ENCODE measurements at regions not wholly inside any gene's neighbourhood (a gene's known extent, or its start where the extent isn't known, plus 50 kb on each side); places are given as distances from the start of the nearest gene placed in this dataset.

DNA sequence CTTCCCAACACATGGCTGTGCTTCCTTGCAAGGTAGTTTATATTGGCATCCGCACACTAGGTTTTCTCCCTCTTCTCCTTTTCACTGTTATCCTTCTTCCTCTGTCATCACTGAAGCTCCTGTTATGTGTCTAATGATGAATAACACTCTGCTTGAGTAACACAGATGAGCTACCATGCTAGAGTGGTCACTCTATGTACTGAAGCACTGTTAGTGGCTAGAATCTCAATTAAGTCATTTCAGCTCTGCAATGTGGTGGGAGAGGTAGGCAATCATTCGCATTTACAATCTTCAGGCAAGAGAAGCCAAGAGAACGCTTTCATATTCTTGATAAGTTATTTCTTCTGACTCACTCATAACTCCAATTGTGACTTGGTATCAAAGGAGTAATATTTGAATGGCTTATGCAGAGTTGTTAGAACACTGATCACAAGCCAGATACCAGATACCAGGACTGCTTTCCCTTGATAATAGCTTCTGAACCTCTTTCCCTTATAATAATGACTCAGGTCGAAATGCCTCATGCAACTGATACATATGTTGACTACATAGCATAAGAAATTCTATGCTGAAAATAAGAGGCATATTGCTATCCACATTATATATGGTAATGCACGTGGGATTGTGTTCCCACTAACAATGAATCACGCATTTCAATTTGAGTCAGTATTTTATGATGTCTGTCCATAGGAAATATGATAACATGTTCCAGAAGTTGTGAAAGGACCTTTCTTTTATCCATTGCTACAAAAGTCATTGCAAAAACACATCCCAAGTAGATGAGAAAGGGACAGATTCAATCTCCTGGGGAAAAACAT is 158.0 kb upstream of the HS3ST3A1 start:
- Histone ChIP-seq H3K27ac (ENCODE audit: low read depth in 1 of 2, low read length in 2 of 2) (no peak overlapping the region), H3K9me3 (ENCODE audit: control insufficient read depth, low read length) (no peaks in the 10 kb centered on the region), H3K4me3 (ENCODE audit: low read length in 2 of 2) (no peak overlapping the region), H3K27me3 (ENCODE audit: control insufficient read depth in 1 of 2, insufficient read depth in 2 of 2, low read length in 1 of 2) (no peaks in the 10 kb centered on the region), H3K4me1 (ENCODE audit: control insufficient read depth in 1 of 2, insufficient read depth in 2 of 2, low read length in 2 of 2) (no peaks in the 10 kb centered on the region), H3K36me3 (ENCODE audit: control insufficient read depth in 1 of 2, insufficient read depth in 2 of 2, low read length in 1 of 2) (no peaks in the 10 kb centered on the region)
- WGBS, 2 donors = 63 to 69% methylated on average over 6 of the region's 6 CpGs
- intact Hi-C loops (cut with DNase I) = no loop called here
- DNase-seq (no peak), ATAC-seq (ENCODE audit: low FRiP score) (no peak)

DNA sequence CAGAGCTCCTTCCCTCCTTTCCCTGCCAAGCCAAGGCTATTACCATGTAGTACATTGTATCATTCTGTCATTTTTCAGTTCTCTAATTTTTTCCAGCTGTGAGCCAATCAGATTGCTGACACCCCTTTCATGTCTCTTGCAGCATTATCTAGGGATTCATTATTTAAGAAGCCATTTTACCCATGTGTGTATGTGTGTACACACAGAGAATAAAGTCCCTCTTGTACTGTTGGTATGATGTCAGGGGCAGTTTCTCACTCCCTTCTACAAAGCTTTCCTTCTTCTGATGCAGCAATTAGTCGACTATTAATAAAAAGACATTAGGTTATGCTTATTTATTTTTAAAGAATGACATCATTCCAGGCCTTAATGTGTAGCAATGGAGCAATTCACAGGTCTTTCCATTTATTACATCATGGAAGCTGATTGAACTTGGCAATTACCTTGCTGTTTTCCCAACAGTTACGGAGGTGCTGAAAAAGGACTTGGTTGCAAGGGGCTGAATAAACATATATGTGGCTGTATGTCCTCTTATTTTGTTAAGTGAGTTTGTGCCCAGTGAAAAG is 159.4 kb upstream of the HS3ST3A1 start:
- DNase-seq (no peak), ATAC-seq (ENCODE audit: low FRiP score) (no peak)
- Histone ChIP-seq H3K36me3 (ENCODE audit: control insufficient read depth in 1 of 2, insufficient read depth in 2 of 2, low read length in 1 of 2) (no peaks in the 10 kb centered on the region), H3K9me3 (ENCODE audit: control insufficient read depth, low read length) (no peaks in the 10 kb centered on the region), H3K27me3 (ENCODE audit: control insufficient read depth in 1 of 2, insufficient read depth in 2 of 2, low read length in 1 of 2) (no peaks in the 10 kb centered on the region), H3K4me1 (ENCODE audit: control insufficient read depth in 1 of 2, insufficient read depth in 2 of 2, low read length in 2 of 2) (no peaks in the 10 kb centered on the region), H3K4me3 (ENCODE audit: low read length in 2 of 2) (no peak overlapping the region), H3K27ac (ENCODE audit: low read depth in 1 of 2, low read length in 2 of 2) (no peak overlapping the region)
- intact Hi-C loops (cut with DNase I) = no loop called here
- 72 to 78% methylated on average over 2 of the region's 2 CpGs for WGBS, 2 donors

DNA sequence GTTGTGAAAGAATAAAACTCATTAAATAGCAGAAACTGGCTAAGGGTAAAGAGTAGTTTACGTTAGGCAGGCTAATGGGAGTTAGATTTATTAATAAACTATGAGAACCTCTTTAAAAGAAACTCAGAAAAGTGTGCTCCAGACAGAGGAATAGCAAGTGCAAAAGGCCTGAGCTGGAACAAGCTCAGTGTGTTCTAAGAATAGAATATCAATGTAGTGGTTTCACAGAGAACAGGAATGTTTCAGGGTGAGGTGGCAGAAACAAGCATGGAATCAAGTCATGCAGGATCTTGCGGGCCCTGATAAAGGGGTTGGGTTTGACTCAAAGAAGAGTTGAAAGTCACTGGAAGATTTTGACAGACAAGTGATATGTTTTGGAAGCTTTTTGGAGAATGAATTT is 164.0 kb upstream of the HS3ST3A1 start:
- no peak for ATAC-seq (ENCODE audit: low FRiP score)
- DNase-seq = no peak
- intact Hi-C loops (cut with DNase I) = no loop called here

DNA sequence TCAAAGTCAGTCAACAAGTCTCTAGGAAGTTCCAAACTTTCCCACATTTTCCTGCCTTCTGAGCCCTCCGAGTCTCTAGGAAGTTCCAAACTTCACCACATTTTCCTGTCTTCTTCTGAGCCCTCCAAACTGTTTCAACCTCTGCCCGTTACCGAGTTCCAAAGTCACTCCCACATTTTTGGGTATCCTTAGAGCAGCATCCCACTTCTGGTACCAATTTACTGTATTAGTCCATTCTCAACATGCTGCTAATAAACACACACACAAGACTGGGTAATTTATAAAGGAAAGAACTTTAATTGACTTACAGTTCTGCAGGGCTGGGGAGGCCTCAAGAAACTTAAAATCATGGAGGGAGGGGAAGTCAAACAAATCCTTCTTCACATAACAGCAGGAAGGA is 169.0 kb upstream of the HS3ST3A1 start:
- Histone ChIP-seq H3K27ac (ENCODE audit: low read depth in 1 of 2, low read length in 2 of 2) (no peak overlapping the region), H3K36me3 (ENCODE audit: control insufficient read depth in 1 of 2, insufficient read depth in 2 of 2, low read length in 1 of 2) (no peaks in the 10 kb centered on the region), H3K9me3 (ENCODE audit: control insufficient read depth, low read length) (no peaks in the 10 kb centered on the region), H3K4me3 (ENCODE audit: low read length in 2 of 2) (no peak overlapping the region), H3K27me3 (ENCODE audit: control insufficient read depth in 1 of 2, insufficient read depth in 2 of 2, low read length in 1 of 2) (no peaks in the 10 kb centered on the region), H3K4me1 (ENCODE audit: control insufficient read depth in 1 of 2, insufficient read depth in 2 of 2, low read length in 2 of 2) (no peaks in the 10 kb centered on the region)
- DNase-seq = no peak
- WGBS, 2 donors = 91 to 94% methylated on average over 3 of the region's 3 CpGs
- ATAC-seq (ENCODE audit: low FRiP score) = no peak
- intact Hi-C loops (cut with DNase I) = no loop called here

More for the DNA sequence above, 164.0 kb upstream of the HS3ST3A1 start:
- Histone ChIP-seq H3K27me3 (ENCODE audit: control insufficient read depth in 1 of 2, insufficient read depth in 2 of 2, low read length in 1 of 2) (no peaks in the 10 kb centered on the region), H3K4me1 (ENCODE audit: control insufficient read depth in 1 of 2, insufficient read depth in 2 of 2, low read length in 2 of 2) (no peaks in the 10 kb centered on the region), H3K9me3 (ENCODE audit: control insufficient read depth, low read length) (no peaks in the 10 kb centered on the region), H3K4me3 (ENCODE audit: low read length in 2 of 2) (no peak overlapping the region), H3K36me3 (ENCODE audit: control insufficient read depth in 1 of 2, insufficient read depth in 2 of 2, low read length in 1 of 2) (no peaks in the 10 kb centered on the region), H3K27ac (ENCODE audit: low read depth in 1 of 2, low read length in 2 of 2) (no peak overlapping the region)
- 29 to 38% methylated on average over 2 of the region's 2 CpGs for WGBS, 2 donors

DNA sequence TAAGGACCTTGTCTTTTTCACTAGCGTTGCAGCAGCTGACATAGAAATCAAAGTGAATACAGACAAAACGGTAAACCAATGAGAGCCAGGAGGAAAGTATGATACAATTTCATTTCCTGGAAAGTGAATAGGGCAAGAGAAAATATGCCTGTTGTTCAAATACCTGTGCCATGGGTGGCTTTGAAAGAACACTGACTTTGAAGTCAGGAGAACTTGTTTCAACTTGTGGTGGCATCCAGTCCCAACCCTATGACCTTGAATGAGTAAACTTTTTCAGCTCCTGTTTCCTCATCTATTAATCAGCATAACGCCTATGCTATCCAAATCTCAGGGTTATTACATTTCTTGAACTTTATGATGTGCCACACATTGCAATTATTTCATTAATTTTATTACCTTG is 173.7 kb upstream of the HS3ST3A1 start:
- H3K27ac ChIP-seq (ENCODE audit: low read depth in 1 of 2, low read length in 2 of 2) = no peak overlapping the region
- 46 to 48% methylated on average over 3 of the region's 3 CpGs for WGBS, 2 donors
- intact Hi-C loops (cut with DNase I) = no loop called here
- ATAC-seq (ENCODE audit: low FRiP score) (no peak), DNase-seq (no peak)
- H3K27me3 ChIP-seq (ENCODE audit: control insufficient read depth in 1 of 2, insufficient read depth in 2 of 2, low read length in 1 of 2) = no peaks in the 10 kb centered on the region
- H3K4me3 ChIP-seq (ENCODE audit: low read length in 2 of 2) = no peak overlapping the region
- H3K4me1 ChIP-seq (ENCODE audit: control insufficient read depth in 1 of 2, insufficient read depth in 2 of 2, low read length in 2 of 2) = no peaks in the 10 kb centered on the region
- no peaks in the 10 kb centered on the region for H3K9me3 ChIP-seq (ENCODE audit: control insufficient read depth, low read length)
- H3K36me3 ChIP-seq (ENCODE audit: control insufficient read depth in 1 of 2, insufficient read depth in 2 of 2, low read length in 1 of 2) = no peaks in the 10 kb centered on the region

DNA sequence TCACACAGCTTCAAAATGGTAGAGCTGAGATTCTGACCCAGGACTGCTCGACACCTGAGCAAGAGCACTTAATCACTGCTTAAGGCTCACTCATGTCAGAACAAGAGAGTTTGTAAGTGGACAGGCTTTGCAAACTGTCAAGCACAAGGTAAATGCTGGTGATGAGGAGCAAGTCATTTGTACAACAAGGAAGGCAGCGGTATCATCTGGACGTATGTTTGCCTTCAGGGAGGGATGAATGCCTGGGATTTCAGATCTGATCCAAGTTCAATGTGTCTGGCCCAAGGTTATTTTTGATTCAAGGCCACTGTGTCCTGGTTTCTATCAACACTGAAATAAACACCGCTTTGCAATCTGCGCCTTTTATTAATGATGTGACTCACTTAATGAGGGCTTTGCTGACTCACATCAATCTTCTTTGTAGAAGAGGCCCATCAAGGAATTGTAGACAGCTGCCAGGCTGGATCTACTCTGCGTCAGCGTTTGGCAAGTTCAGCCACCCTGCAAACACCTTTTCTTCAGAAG is 174.4 kb upstream of the HS3ST3A1 start:
- Histone ChIP-seq H3K36me3 (ENCODE audit: control insufficient read depth in 1 of 2, insufficient read depth in 2 of 2, low read length in 1 of 2) (no peaks in the 10 kb centered on the region), H3K9me3 (ENCODE audit: control insufficient read depth, low read length) (no peaks in the 10 kb centered on the region), H3K4me1 (ENCODE audit: control insufficient read depth in 1 of 2, insufficient read depth in 2 of 2, low read length in 2 of 2) (no peaks in the 10 kb centered on the region), H3K27ac (ENCODE audit: low read depth in 1 of 2, low read length in 2 of 2) (no peak overlapping the region), H3K27me3 (ENCODE audit: control insufficient read depth in 1 of 2, insufficient read depth in 2 of 2, low read length in 1 of 2) (no peaks in the 10 kb centered on the region), H3K4me3 (ENCODE audit: low read length in 2 of 2) (no peak overlapping the region)
- DNase-seq (no peak), ATAC-seq (ENCODE audit: low FRiP score) (no peak)
- WGBS, 2 donors = 38 to 60% methylated on average over 7 of the region's 7 CpGs
- intact Hi-C loops (cut with DNase I) = no loop called here

DNA sequence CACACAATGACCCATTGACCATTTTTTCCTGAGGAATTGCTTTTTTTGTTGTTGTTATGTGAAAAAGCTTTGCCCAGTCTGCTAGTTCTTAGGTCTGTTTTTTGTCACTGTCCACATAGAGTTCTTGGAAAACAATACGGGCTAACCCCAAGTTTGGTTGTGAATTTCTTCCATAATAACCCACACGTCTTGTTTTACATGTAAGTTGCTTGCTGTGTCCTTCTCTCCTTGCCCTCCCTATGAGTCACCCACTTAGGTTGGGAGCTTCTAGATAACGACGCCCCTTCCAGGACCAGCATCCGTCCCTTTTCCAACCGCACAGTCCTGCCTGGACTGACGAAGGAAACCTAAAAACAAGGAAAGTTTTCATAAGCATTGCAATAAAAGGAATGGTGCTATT is 175.3 kb upstream of the HS3ST3A1 start:
- no peaks in the 10 kb centered on the region for H3K36me3 ChIP-seq (ENCODE audit: control insufficient read depth in 1 of 2, insufficient read depth in 2 of 2, low read length in 1 of 2)
- H3K9me3 ChIP-seq (ENCODE audit: control insufficient read depth, low read length) = no peaks in the 10 kb centered on the region
- no peaks in the 10 kb centered on the region for H3K27me3 ChIP-seq (ENCODE audit: control insufficient read depth in 1 of 2, insufficient read depth in 2 of 2, low read length in 1 of 2)
- no peak overlapping the region for H3K27ac ChIP-seq (ENCODE audit: low read depth in 1 of 2, low read length in 2 of 2)
- ATAC-seq (ENCODE audit: low FRiP score) (no peak), DNase-seq (no peak)
- no peaks in the 10 kb centered on the region for H3K4me1 ChIP-seq (ENCODE audit: control insufficient read depth in 1 of 2, insufficient read depth in 2 of 2, low read length in 2 of 2)
- intact Hi-C loops (cut with DNase I) = no loop called here
- WGBS, 2 donors = 57 to 82% methylated on average over 7 of the region's 7 CpGs
- no peak overlapping the region for H3K4me3 ChIP-seq (ENCODE audit: low read length in 2 of 2)

DNA sequence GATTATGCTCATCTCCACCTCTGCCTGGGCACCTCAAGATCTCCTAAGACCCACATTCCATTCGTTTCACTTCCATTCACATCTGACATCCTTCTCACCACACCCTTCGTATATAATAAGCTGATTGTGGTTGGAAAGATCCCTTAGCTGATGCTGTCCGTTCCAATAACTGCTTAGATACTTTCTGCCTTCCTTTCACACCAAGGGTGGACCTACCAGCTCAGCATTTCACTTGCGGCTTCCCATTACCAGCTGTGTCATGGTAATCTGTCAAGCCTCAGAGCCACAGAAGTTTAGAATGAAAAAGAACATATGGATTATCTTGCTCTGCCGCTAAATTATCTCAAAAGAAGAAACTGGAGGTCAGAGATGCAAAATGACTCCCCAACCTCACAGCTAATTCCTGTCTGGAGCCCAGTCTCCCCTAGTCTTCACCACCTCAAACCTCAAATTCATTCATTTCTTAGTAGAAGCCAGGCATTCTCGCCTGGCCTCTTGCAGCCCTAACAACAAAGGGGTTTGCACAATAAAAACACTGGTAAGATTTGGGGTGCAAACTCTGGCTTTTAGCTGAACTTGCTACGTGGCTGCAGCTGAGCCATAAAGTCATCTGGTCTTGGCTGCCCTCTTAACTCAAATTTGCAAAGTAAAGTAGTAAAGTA is 182.8 kb upstream of the HS3ST3A1 start:
- Histone ChIP-seq H3K27ac (ENCODE audit: low read depth in 1 of 2, low read length in 2 of 2) (no peak overlapping the region), H3K4me3 (ENCODE audit: low read length in 2 of 2) (no peak overlapping the region), H3K27me3 (ENCODE audit: control insufficient read depth in 1 of 2, insufficient read depth in 2 of 2, low read length in 1 of 2) (no peaks in the 10 kb centered on the region), H3K36me3 (ENCODE audit: control insufficient read depth in 1 of 2, insufficient read depth in 2 of 2, low read length in 1 of 2) (no peaks in the 10 kb centered on the region), H3K9me3 (ENCODE audit: control insufficient read depth, low read length) (no peaks in the 10 kb centered on the region), H3K4me1 (ENCODE audit: control insufficient read depth in 1 of 2, insufficient read depth in 2 of 2, low read length in 2 of 2) (no peaks in the 10 kb centered on the region)
- DNase-seq (no peak), ATAC-seq (ENCODE audit: low FRiP score) (no peak)
- WGBS, 2 donors = 78 to 79% methylated on average over 7 of the region's 7 CpGs
- intact Hi-C loops (cut with DNase I) = no loop called here

Data from aorta (tissue), 5 donors.